PFSK-1 (cell line): ENCODE measurements at regions not wholly inside any gene's neighbourhood (a gene's known extent, or its start where the extent isn't known, plus 50 kb on each side); places are given as distances from the start of the nearest gene placed in this dataset.

ENCODE experiments used
- POLR2AphosphoS5 ChIP-seq: IDR thresholded peaks from 2 replicates; pipeline ENCODE4 v1.6.1; 2012; ENCODE audit warnings: low read depth, mild to moderate bottlenecking, control low read depth, low read length, moderate library complexity
- TAF1 ChIP-seq: IDR thresholded peaks from 2 replicates; pipeline ENCODE4 v1.6.1; 2012; ENCODE audit warnings: low read length, control low read depth, borderline replicate concordance; ENCODE audit not compliant: insufficient read depth

GRCh38 chrX:150088042-150088441 is 149.8 kb upstream of the EOLA2 start:
- TF ChIP-seq TAF1 (no peak), POLR2AphosphoS5 (no peak)
